HEK293 (cell line): ENCODE measurements at regions not wholly inside any gene's neighbourhood (a gene's known extent, or its start where the extent isn't known, plus 50 kb on each side); places are given as distances from the start of the nearest gene placed in this dataset.

ENCODE experiments used
- CTCF ChIA-PET: fragments of 350-600 bp; formaldehyde crosslinking; extraction: SDS; loops from one replicate; lab custom pipeline; 2021; ENCODE audit warnings: antibody characterized with exemption; lab: Yijun Ruan, JAX
- POLR2A ChIA-PET: fragments of 300-600 bp; formaldehyde crosslinking; extraction: SDS; loops from one replicate; lab custom pipeline; 2020; ENCODE audit warnings: antibody characterized with exemption, inconsistent platforms; lab: Yijun Ruan, JAX
- H3K27ac ChIP-seq: fragments of 200-500 bp; sonication (Bioruptor generic); 2 replicates; pipeline ENCODE4 v1.5.1; 2014; ENCODE audit warnings: low read depth, low read length, control low read depth, inconsistent platforms; ENCODE audit errors: extremely low read depth
- H3K36me3 ChIP-seq, 2 experiments: fragments of 200-500 bp in 1 of 2; sonication (Bioruptor generic) in 1 of 2; 1 replicate in 1 of 2; 2 replicates in 1 of 2; pipeline ENCODE4 v1.5.1; 2014 to 2017; ENCODE audit warnings: inconsistent platforms in 2 of 2, low read length in 2 of 2; ENCODE audit not compliant: control insufficient read depth in 2 of 2, insufficient read depth in 1 of 2
- H3K4me1 ChIP-seq: fragments of 200-500 bp; sonication (Bioruptor generic); 2 replicates; pipeline ENCODE4 v1.5.1; 2014; ENCODE audit warnings: mild to moderate bottlenecking, low read length, inconsistent platforms; ENCODE audit not compliant: control insufficient read depth, insufficient read depth
- H3K4me3 ChIP-seq: 2 replicates; pipeline ENCODE4 v1.5.1; 2011; ENCODE audit warnings: low read depth, mild to moderate bottlenecking, control low read depth, low read length, moderate library complexity
- H3K9me3 ChIP-seq: fragments of 200-500 bp; sonication (Bioruptor generic); 2 replicates; pipeline ENCODE4 v1.5.1; 2014; ENCODE audit warnings: low read depth, low read length, inconsistent platforms; ENCODE audit not compliant: control insufficient read depth, insufficient read depth
- BCL11B ChIP-seq: fragments of 450-650 bp; formaldehyde crosslinking; IDR thresholded peaks from 2 replicates; pipeline ENCODE4 v1.5.1; 2016; ENCODE audit warnings: low read depth, missing biosample characterization, missing genetic modification characterization
- GLI2 ChIP-seq: fragments of 450-650 bp; formaldehyde crosslinking; IDR thresholded peaks from 2 replicates; pipeline ENCODE4; 2017; ENCODE audit warnings: missing biosample characterization, missing genetic modification characterization, low read depth, borderline replicate concordance
- IKZF3 ChIP-seq: fragments of 450-650 bp; IDR thresholded peaks from 2 replicates; pipeline ENCODE4 v1.5.0; 2018; ENCODE audit warnings: missing biosample characterization, mild to moderate bottlenecking, missing genetic modification characterization, moderate library complexity
- KLF8 ChIP-seq: fragments of 450-650 bp; formaldehyde crosslinking; IDR thresholded peaks from 2 replicates; pipeline ENCODE4 v1.5.1; 2016; ENCODE audit warnings: missing biosample characterization, missing genetic modification characterization
- KLF9 ChIP-seq: fragments of 450-650 bp; formaldehyde crosslinking; IDR thresholded peaks from 2 replicates; pipeline ENCODE4 v1.5.1; 2016; ENCODE audit warnings: missing biosample characterization, missing genetic modification characterization, low read depth
- MZF1 ChIP-seq: fragments of 450-650 bp; formaldehyde crosslinking; IDR thresholded peaks from 2 replicates; pipeline ENCODE4 v1.5.1; 2017; ENCODE audit warnings: missing biosample characterization, missing genetic modification characterization, borderline replicate concordance
- OVOL3 ChIP-seq: fragments of 450-650 bp; formaldehyde crosslinking; IDR thresholded peaks from 2 replicates; pipeline ENCODE4 v1.5.1; 2016; ENCODE audit warnings: missing biosample characterization, missing genetic modification characterization
- PATZ1 ChIP-seq: fragments of 450-650 bp; formaldehyde crosslinking; IDR thresholded peaks from 2 replicates; pipeline ENCODE4 v1.5.1; 2016; ENCODE audit warnings: missing biosample characterization, missing genetic modification characterization
- PRDM1 ChIP-seq: fragments of 450-650 bp; formaldehyde crosslinking; IDR thresholded peaks from 2 replicates; pipeline ENCODE4; 2016; ENCODE audit warnings: missing biosample characterization, missing genetic modification characterization
- PRDM4 ChIP-seq: fragments of 450-650 bp; formaldehyde crosslinking; IDR thresholded peaks from 2 replicates; pipeline ENCODE4 v1.5.1; 2017; ENCODE audit warnings: missing biosample characterization, missing genetic modification characterization
- SCRT1 ChIP-seq: fragments of 450-650 bp; formaldehyde crosslinking; IDR thresholded peaks from 2 replicates; pipeline ENCODE4 v1.5.1; 2016; ENCODE audit warnings: missing biosample characterization, missing genetic modification characterization, borderline replicate concordance
- SP2 ChIP-seq: fragments of 450-650 bp; formaldehyde crosslinking; IDR thresholded peaks from 2 replicates; pipeline ENCODE4 v1.5.1; 2016; ENCODE audit warnings: missing biosample characterization, missing genetic modification characterization
- ZBTB6 ChIP-seq: fragments of 450-650 bp; formaldehyde crosslinking; IDR thresholded peaks from 2 replicates; pipeline ENCODE4 v1.5.1; 2017; ENCODE audit warnings: missing biosample characterization, missing genetic modification characterization
- ZBTB7A ChIP-seq: fragments of 450-650 bp; formaldehyde crosslinking; IDR thresholded peaks from 2 replicates; pipeline ENCODE4 v1.5.1; 2016; ENCODE audit warnings: low read depth, missing biosample characterization, missing genetic modification characterization
- ZEB2 ChIP-seq: fragments of 450-650 bp; formaldehyde crosslinking; IDR thresholded peaks from 2 replicates; pipeline ENCODE4 v1.5.1; 2016; ENCODE audit warnings: missing biosample characterization, missing genetic modification characterization
- ZFP3 ChIP-seq: fragments of 450-650 bp; formaldehyde crosslinking; IDR thresholded peaks from 2 replicates; pipeline ENCODE4 v1.5.1; 2016; ENCODE audit warnings: low read depth, missing biosample characterization, missing genetic modification characterization
- ZIC2 ChIP-seq: fragments of 450-650 bp; formaldehyde crosslinking; IDR thresholded peaks from 2 replicates; pipeline ENCODE4 v1.5.1; 2016; ENCODE audit warnings: missing biosample characterization, missing genetic modification characterization
- ZNF157 ChIP-seq: fragments of 450-650 bp; formaldehyde crosslinking; IDR thresholded peaks from 2 replicates; pipeline ENCODE4 v1.5.1; 2016; ENCODE audit warnings: missing biosample characterization, missing genetic modification characterization
- ZNF510 ChIP-seq: fragments of 450-650 bp; formaldehyde crosslinking; IDR thresholded peaks from 2 replicates; pipeline ENCODE4 v1.5.1; 2018; ENCODE audit warnings: mild to moderate bottlenecking, missing genetic modification characterization, missing biosample characterization; ENCODE audit not compliant: insufficient replicate concordance
- ZNF544 ChIP-seq: fragments of 450-650 bp; formaldehyde crosslinking; IDR thresholded peaks from 2 replicates; pipeline ENCODE4 v1.5.0; 2017; ENCODE audit warnings: missing biosample characterization, missing genetic modification characterization
- ZNF580 ChIP-seq: fragments of 450-650 bp; formaldehyde crosslinking; IDR thresholded peaks from 2 replicates; pipeline ENCODE4 v1.5.1; 2016; ENCODE audit warnings: missing biosample characterization, missing genetic modification characterization
- ZNF626 ChIP-seq: fragments of 450-650 bp; sonication (Bioruptor Pico); formaldehyde crosslinking; IDR thresholded peaks from 2 replicates; pipeline ENCODE4 v1.5.1; 2018; ENCODE audit warnings: missing biosample characterization, missing genetic modification characterization, inconsistent platforms
- ZNF645 ChIP-seq: fragments of 450-650 bp; formaldehyde crosslinking; IDR thresholded peaks from 2 replicates; pipeline ENCODE4; 2016; ENCODE audit warnings: missing biosample characterization, missing genetic modification characterization
- ZNF664 ChIP-seq: fragments of 450-650 bp; formaldehyde crosslinking; IDR thresholded peaks from 2 replicates; pipeline ENCODE4 v1.5.1; 2016; ENCODE audit warnings: missing biosample characterization, missing genetic modification characterization
- ZNF677 ChIP-seq: fragments of 450-650 bp; IDR thresholded peaks from 2 replicates; pipeline ENCODE4 v1.5.0; 2018; ENCODE audit warnings: missing biosample characterization, mild to moderate bottlenecking, missing genetic modification characterization, moderate library complexity
- ZNF791 ChIP-seq: fragments of 450-650 bp; formaldehyde crosslinking; IDR thresholded peaks from 2 replicates; pipeline ENCODE4 v1.5.1; 2016; ENCODE audit warnings: missing biosample characterization, missing genetic modification characterization
- ZSCAN16 ChIP-seq: fragments of 450-650 bp; formaldehyde crosslinking; IDR thresholded peaks from 2 replicates; pipeline ENCODE4 v1.5.1; 2016; ENCODE audit warnings: missing biosample characterization, missing genetic modification characterization

GRCh38 chr2:40556293-40556692 lies 104.4 kb upstream of the SLC8A1 start (continued):
- TF ChIP-seq OVOL3 (tag by site-specific recombination) (no peak), ZNF664 (tag by site-specific recombination) (no peak), IKZF3 (tag by site-specific recombination) (no peak)

- Histone ChIP-seq H3K36me3 (no peaks in the 10 kb centered on the region), H3K4me3 (no peak overlapping the region), H3K27ac (no peak overlapping the region), H3K9me3 (no peaks in the 10 kb centered on the region), H3K4me1 (no peaks in the 10 kb centered on the region)
- CTCF ChIA-PET, result interaction anchor here (0.7 to 3.7 kb wide), 3 partner anchors 8 to 644 kb away, joined by 3 to 65 read pairs (median 4); no protein-coding TSS in a partner anchor
- POLR2A ChIA-PET, result no interaction called here
- TF ChIP-seq ZSCAN16 (tag by site-specific recombination) (no peak), MZF1 (no peak), ZEB2 (tag by site-specific recombination) (no peak), PRDM1 (tag by site-specific recombination) (no peak), ZNF677 (tag by site-specific recombination) (no peak), ZNF157 (no peak), ZIC2 (tag by site-specific recombination) (no peak), SP2 (tag by site-specific recombination) (no peak), PATZ1 (tag by site-specific recombination) (no peak), ZNF510 (tag by site-specific recombination) (no peak), BCL11B (tag by site-specific recombination) (no peak)
Observed at GRCh38 chr2:40556739-40557138, 104.8 kb upstream of the SLC8A1 start.

GRCh38 chr2:40558761-40559160 lies 106.9 kb upstream of the SLC8A1 start:
- H3K4me1 ChIP-seq, result no peaks in the 10 kb centered on the region
- no peak overlapping the region for H3K27ac ChIP-seq
- CTCF ChIA-PET, result interaction anchor here (0.7 kb wide), 1 partner anchor 231 kb away, joined by 3 read pairs; no protein-coding TSS in a partner anchor
- no peaks in the 10 kb centered on the region for H3K36me3 ChIP-seq
- no peaks in the 10 kb centered on the region for H3K9me3 ChIP-seq
- POLR2A ChIA-PET, result no interaction called here
- H3K4me3 ChIP-seq, result no peak overlapping the region
- TF ChIP-seq ZBTB6 (tag by site-specific recombination) (no peak), ZFP3 (tag by site-specific recombination) (no peak), ZBTB7A (tag by site-specific recombination) (no peak), SCRT1 (tag by site-specific recombination) (no peak), ZNF544 (no peak), ZNF626 (tag by site-specific recombination) (no peak), KLF8 (no peak), GLI2 (tag by site-specific recombination) (no peak), KLF9 (tag by site-specific recombination) (no peak), ZNF791 (no peak), ZNF645 (no peak), ZNF580 (tag by site-specific recombination) (no peak), ZNF157 (no peak), PRDM4 (tag by site-specific recombination) (no peak), ZNF664 (tag by site-specific recombination) (no peak)
